Hepatocyte (in vitro differentiated cells): ENCODE measurements at regions not wholly inside any gene's neighbourhood (a gene's known extent, or its start where the extent isn't known, plus 50 kb on each side); places are given as distances from the start of the nearest gene placed in this dataset.
A peak's percentile ranks its signal among the peaks of the same experiment; 100 is the strongest.

Source experiments
- DNase-seq: peaks from one replicate; pipeline ENCODE4 v3.0.0-alpha.2; 2016; ENCODE audit warnings: low spot score
- H2AFZ ChIP-seq: fragments of 200-600 bp; sonication (generic); 2 replicates; pipeline ENCODE4 v1.6.0; 2016; ENCODE audit warnings: antibody characterized with exemption, mild to moderate bottlenecking
- H3K27ac ChIP-seq: fragments of 200-600 bp; sonication (generic); 2 replicates; pipeline ENCODE4 v1.5.1; 2016; ENCODE audit warnings: mild to moderate bottlenecking
- H3K27me3 ChIP-seq: fragments of 200-600 bp; sonication (generic); 2 replicates; pipeline ENCODE4 v1.6.1; 2016
- H3K36me3 ChIP-seq: fragments of 200-600 bp; sonication (generic); replicated peaks from 2 replicates; pipeline ENCODE4 v1.5.1; 2016; ENCODE audit warnings: low read depth; ENCODE audit not compliant: insufficient read depth
- H3K4me1 ChIP-seq: fragments of 200-600 bp; sonication (generic); 2 replicates; pipeline ENCODE4 v1.5.1; 2016; ENCODE audit warnings: mild to moderate bottlenecking, moderate library complexity; ENCODE audit not compliant: insufficient read depth
- H3K4me2 ChIP-seq: fragments of 200-600 bp; sonication (generic); 2 replicates; pipeline ENCODE4 v1.6.0; 2016
- H3K4me3 ChIP-seq: fragments of 200-600 bp; sonication (generic); 2 replicates; pipeline ENCODE4 v1.5.1; 2016; ENCODE audit warnings: mild to moderate bottlenecking
- H3K79me2 ChIP-seq: fragments of 200-600 bp; sonication (generic); 2 replicates; pipeline ENCODE4 v1.6.0; 2017; ENCODE audit warnings: mild to moderate bottlenecking
- H3K9me2 ChIP-seq: fragments of 200-600 bp; sonication (generic); replicated peaks from 2 replicates; pipeline ENCODE4 v1.6.0; 2017; ENCODE audit warnings: mild to moderate bottlenecking; ENCODE audit not compliant: insufficient read depth
- H3K9me3 ChIP-seq: fragments of 200-600 bp; sonication (generic); 2 replicates; pipeline ENCODE4 v1.5.1; 2016; ENCODE audit warnings: low read depth, mild to moderate bottlenecking
- H4K20me1 ChIP-seq: fragments of 200-600 bp; sonication (generic); 2 replicates; pipeline ENCODE4 v1.6.0; 2016; ENCODE audit warnings: mild to moderate bottlenecking; ENCODE audit not compliant: insufficient read depth, poor library complexity, severe bottlenecking
- EZH2 ChIP-seq: fragments of 200-600 bp; sonication (generic); IDR thresholded peaks from 2 replicates; pipeline ENCODE4 v1.6.1; 2016; ENCODE audit warnings: antibody characterized with exemption, mild to moderate bottlenecking, borderline replicate concordance
- EZH2phosphoT487 ChIP-seq: fragments of 200-600 bp; sonication (generic); IDR thresholded peaks from one replicate; pipeline ENCODE4 v1.6.1; 2018; ENCODE audit warnings: antibody characterized with exemption, mild to moderate bottlenecking, low read depth, moderate library complexity; ENCODE audit not compliant: unreplicated experiment, severe bottlenecking
- WGBS: methylation state at CpG from one replicate; pipeline ENCODE4 v1.1.6; 2016; ENCODE audit warnings: low lambda C conversion rate; ENCODE audit errors: missing lambda C conversion rate; 5-methylcytosine and 5-hydroxymethylcytosine counted together
- TF ChIP-seq, protein P1 (sequence below): fragments of 200-600 bp; sonication (generic); IDR thresholded peaks from 2 replicates; pipeline ENCODE4 v1.5.1; 2016; ENCODE audit warnings: antibody characterized with exemption, mild to moderate bottlenecking; ENCODE audit not compliant: poor library complexity

GRCh38 chr12:69067713-69068112, 134.7 kb upstream of the CPM start:
- Histone ChIP-seq H2AFZ (no peak overlapping the region), H3K27ac (no peak overlapping the region), H3K79me2 (no peaks in the 10 kb centered on the region), H3K27me3 (no peaks in the 10 kb centered on the region), H3K9me3 (no peaks in the 10 kb centered on the region), H3K4me3 (no peak overlapping the region), H3K9me2 (no peaks in the 10 kb centered on the region), H4K20me1 (no peaks in the 10 kb centered on the region), H3K36me3 (no peaks in the 10 kb centered on the region), H3K4me2 (no peak overlapping the region), H3K4me1 (no peaks in the 10 kb centered on the region)
- 90% methylated on average over 6 of the region's 6 CpGs for WGBS
- DNase-seq: no peak
- no peak for TF ChIP-seq EZH2phosphoT487
- TF ChIP-seq, protein P1, sequence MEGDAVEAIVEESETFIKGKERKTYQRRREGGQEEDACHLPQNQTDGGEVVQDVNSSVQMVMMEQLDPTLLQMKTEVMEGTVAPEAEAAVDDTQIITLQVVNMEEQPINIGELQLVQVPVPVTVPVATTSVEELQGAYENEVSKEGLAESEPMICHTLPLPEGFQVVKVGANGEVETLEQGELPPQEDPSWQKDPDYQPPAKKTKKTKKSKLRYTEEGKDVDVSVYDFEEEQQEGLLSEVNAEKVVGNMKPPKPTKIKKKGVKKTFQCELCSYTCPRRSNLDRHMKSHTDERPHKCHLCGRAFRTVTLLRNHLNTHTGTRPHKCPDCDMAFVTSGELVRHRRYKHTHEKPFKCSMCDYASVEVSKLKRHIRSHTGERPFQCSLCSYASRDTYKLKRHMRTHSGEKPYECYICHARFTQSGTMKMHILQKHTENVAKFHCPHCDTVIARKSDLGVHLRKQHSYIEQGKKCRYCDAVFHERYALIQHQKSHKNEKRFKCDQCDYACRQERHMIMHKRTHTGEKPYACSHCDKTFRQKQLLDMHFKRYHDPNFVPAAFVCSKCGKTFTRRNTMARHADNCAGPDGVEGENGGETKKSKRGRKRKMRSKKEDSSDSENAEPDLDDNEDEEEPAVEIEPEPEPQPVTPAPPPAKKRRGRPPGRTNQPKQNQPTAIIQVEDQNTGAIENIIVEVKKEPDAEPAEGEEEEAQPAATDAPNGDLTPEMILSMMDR: no peak
- TF ChIP-seq EZH2: no peak

DNA sequence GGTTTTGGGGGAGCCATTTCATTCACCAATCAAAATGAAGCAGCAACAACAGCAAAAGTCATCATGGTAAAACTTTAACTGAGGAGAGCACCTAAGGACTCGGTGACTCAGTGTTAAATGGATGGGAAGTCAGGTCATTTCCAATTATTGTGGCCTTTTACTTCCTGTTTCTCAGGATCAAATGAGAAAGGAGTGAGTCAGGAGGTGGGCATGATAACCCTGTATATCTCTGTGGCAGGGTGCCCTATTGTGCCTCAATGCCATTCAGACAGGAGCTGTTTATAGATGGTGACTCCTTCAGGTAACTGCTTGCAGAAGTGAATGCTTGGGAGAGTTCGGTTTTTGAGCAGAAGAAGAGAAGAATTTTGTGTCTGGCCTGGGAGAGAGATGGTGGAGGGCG, 135.5 kb upstream of the CPM start:
- Histone ChIP-seq H2AFZ (no peak overlapping the region), H3K79me2 (no peaks in the 10 kb centered on the region), H3K27me3 (no peaks in the 10 kb centered on the region), H4K20me1 (no peaks in the 10 kb centered on the region), H3K4me1 (no peaks in the 10 kb centered on the region), H3K36me3 (no peaks in the 10 kb centered on the region), H3K27ac (no peak overlapping the region), H3K9me2 (no peaks in the 10 kb centered on the region), H3K4me3 (no peak overlapping the region), H3K9me3 (no peaks in the 10 kb centered on the region), H3K4me2 (no peak overlapping the region)
- WGBS: 85% methylated on average over 3 of the region's 3 CpGs
- TF ChIP-seq EZH2phosphoT487 (no peak), EZH2 (no peak)
- TF ChIP-seq, protein P1: no peak
- peak; percentile 46 for DNase-seq

DNA sequence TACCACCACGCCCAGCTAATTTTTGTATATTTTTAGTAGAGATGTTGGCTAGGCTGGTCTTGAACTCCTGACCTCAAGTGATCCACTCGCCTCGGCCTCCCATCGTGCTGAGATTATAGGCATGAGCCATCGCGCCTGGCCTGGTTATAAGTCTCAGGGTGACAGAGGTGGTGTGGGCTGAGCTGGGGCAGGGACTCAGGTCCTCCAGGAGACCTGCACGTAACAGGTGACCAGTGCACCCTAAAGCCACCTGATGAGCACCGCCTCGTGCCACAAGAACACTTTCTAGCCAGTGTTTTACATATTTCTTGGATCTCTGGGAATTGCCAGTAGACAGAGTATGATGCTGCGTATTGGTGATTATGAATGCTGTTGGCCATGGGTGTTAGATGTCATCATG, 136.5 kb upstream of the CPM start:
- no peak for DNase-seq
- WGBS: 92% methylated on average over 10 of the region's 10 CpGs
- Histone ChIP-seq H3K4me1 (no peaks in the 10 kb centered on the region), H3K79me2 (no peaks in the 10 kb centered on the region), H3K9me3 (no peaks in the 10 kb centered on the region), H4K20me1 (no peaks in the 10 kb centered on the region), H3K9me2 (no peaks in the 10 kb centered on the region), H2AFZ (no peak overlapping the region), H3K27me3 (no peaks in the 10 kb centered on the region), H3K4me2 (no peak overlapping the region), H3K36me3 (no peaks in the 10 kb centered on the region), H3K4me3 (no peak overlapping the region), H3K27ac (no peak overlapping the region)
- TF ChIP-seq EZH2 (no peak), EZH2phosphoT487 (no peak)

GRCh38 chr12:69070319-69071090, 137.5 kb upstream of the CPM start:
- no peaks in the 10 kb centered on the region for H3K4me1 ChIP-seq
- H2AFZ ChIP-seq: no peak overlapping the region
- no peak overlapping the region for H3K4me2 ChIP-seq
- DNase-seq: peak; percentile 81
- H3K36me3 ChIP-seq: no peaks in the 10 kb centered on the region
- H3K27me3 ChIP-seq: no peaks in the 10 kb centered on the region
- H3K4me3 ChIP-seq: no peak overlapping the region
- TF ChIP-seq, protein P1: peak; percentile 85
- no peak for TF ChIP-seq EZH2phosphoT487
- WGBS: 37% methylated on average over 6 of the region's 6 CpGs
- H3K27ac ChIP-seq: no peak overlapping the region
- no peaks in the 10 kb centered on the region for H3K9me3 ChIP-seq
- H3K9me2 ChIP-seq: no peaks in the 10 kb centered on the region
- no peaks in the 10 kb centered on the region for H3K79me2 ChIP-seq
- H4K20me1 ChIP-seq: no peaks in the 10 kb centered on the region
